HepG2 (cell line): ENCODE measurements at regions not wholly inside any gene's neighbourhood (a gene's known extent, or its start where the extent isn't known, plus 50 kb on each side); places are given as distances from the start of the nearest gene placed in this dataset.

Experiments used
- ATAC-seq: fragments of 200-7000 bp; cut with Tn5 transposase; 3 replicates; pipeline ENCODE4 v1.9.1; 2020; ENCODE audit warnings: mild to moderate bottlenecking, moderate library complexity
- BruUV-seq: library from RNA; stranded (reverse); fragments of 400-500 nt; replicated peaks from 2 replicates; lab custom pipeline; 2021; lab: Mats Ljungman, UMichigan
- CTCF ChIA-PET: fragments of 300-600 bp; formaldehyde crosslinking; extraction: SDS; loops from one replicate; lab custom pipeline; 2021; ENCODE audit warnings: low total read pairs, inconsistent platforms, low intra/inter-chr PET ratio; lab: Yijun Ruan, JAX
- POLR2A ChIA-PET: fragments of 350-600 bp; sonication (Branson Sonifier 250); formaldehyde crosslinking; loops from one replicate; lab custom pipeline; 2020; ENCODE audit warnings: antibody characterized with exemption, inconsistent platforms; lab: Yijun Ruan, JAX
- DNase-seq: peaks from one replicate; pipeline ENCODE4 v3.0.0-alpha.2; 2015; ENCODE audit warnings: low spot score
- FAIRE-seq: peaks from 3 replicates; lab custom pipeline; 2011; peaks lifted over from hg19 to GRCh38; lab: Jason Lieb, UNC
- H2AFZ ChIP-seq: one replicate; pipeline ENCODE4 v1.6.1; 2011; ENCODE audit warnings: low read length, inconsistent platforms
- H3K27ac ChIP-seq: fragments of 300-600 bp; 3 replicates; pipeline ENCODE4 v1.8.0; 2011; ENCODE audit warnings: mixed run types, mild to moderate bottlenecking, mixed read lengths, low read length, inconsistent platforms; ENCODE audit not compliant: insufficient read depth; ENCODE audit errors: extremely low read length
- H3K27me3 ChIP-seq, 2 experiments: fragments of 200-600 bp in 1 of 2; 2 replicates in 1 of 2; 3 replicates in 1 of 2; pipeline versions ENCODE4 v1.6.0 to v1.8.0; 2011; ENCODE audit warnings: low read length in 2 of 2, mild to moderate bottlenecking in 2 of 2, moderate library complexity in 2 of 2, inconsistent platforms in 1 of 2; ENCODE audit not compliant: insufficient read depth in 2 of 2, control insufficient read depth in 1 of 2
- H3K36me3 ChIP-seq, 2 experiments: fragments of 200-600 bp in 1 of 2; replicated peaks in 1 of 2; 2 replicates in 1 of 2; 3 replicates in 1 of 2; pipeline versions ENCODE4 v1.5.1 to v1.8.0; 2011; ENCODE audit warnings: low read length in 2 of 2, inconsistent platforms in 1 of 2; ENCODE audit not compliant: insufficient read depth in 2 of 2, control insufficient read depth in 1 of 2
- H3K4me1 ChIP-seq: 2 replicates; pipeline ENCODE4 v1.5.1; 2012; ENCODE audit warnings: low read length, inconsistent platforms; ENCODE audit not compliant: insufficient read depth
- H3K4me2 ChIP-seq: 2 replicates; pipeline ENCODE4 v1.6.0; 2011; ENCODE audit warnings: low read depth, low read length, inconsistent platforms
- H3K4me3 ChIP-seq, 3 experiments: fragments of 200-600 bp in 1 of 3; sonication (generic), shearing (Covaris generic) in 1 of 3; replicated peaks in 1 of 3; 2 replicates each; pipeline ENCODE4 v1.5.1; 2011 to 2016; ENCODE audit warnings: low read length in 3 of 3, inconsistent platforms in 2 of 3, low read depth in 2 of 3, mild to moderate bottlenecking in 2 of 3, control low read depth in 1 of 3, mixed read lengths in 1 of 3; ENCODE audit not compliant: insufficient read depth in 1 of 3
- H3K79me2 ChIP-seq: one replicate; pipeline ENCODE4 v1.6.1; 2011; ENCODE audit warnings: low read length, inconsistent platforms; ENCODE audit not compliant: insufficient read depth
- H3K9ac ChIP-seq: 2 replicates; pipeline ENCODE4 v1.6.0; 2011; ENCODE audit warnings: mild to moderate bottlenecking, low read depth, low read length, inconsistent platforms; ENCODE audit not compliant: insufficient read depth
- H3K9me3 ChIP-seq: 2 replicates; pipeline ENCODE4 v1.5.1; 2012; ENCODE audit warnings: mild to moderate bottlenecking, low read length
- H4K20me1 ChIP-seq: 2 replicates; pipeline ENCODE4 v1.6.0; 2011; ENCODE audit warnings: inconsistent platforms, mild to moderate bottlenecking, low read length, moderate library complexity; ENCODE audit not compliant: insufficient read depth
- CREB1 ChIP-seq, 2 experiments: fragments of 450-650 bp in 1 of 2; IDR thresholded peaks; 2 replicates each; pipeline ENCODE4 v1.6.1; 2016 to 2017; ENCODE audit warnings: control low read depth in 1 of 2, mild to moderate bottlenecking in 1 of 2, missing compliant biosample characterization in 1 of 2, missing genetic modification characterization in 1 of 2
- EP300 ChIP-seq, 3 experiments: sonication (generic) in 1 of 3; formaldehyde crosslinking in 1 of 3; IDR thresholded peaks; 2 replicates each; pipeline versions ENCODE4 v1.5.1 to v1.6.1; 2011 to 2020; ENCODE audit warnings: low read depth in 2 of 3, low read length in 2 of 3, borderline replicate concordance in 1 of 3, improper control_type of control experiment in 1 of 3, mild to moderate bottlenecking in 1 of 3, missing genetic modification reagents in 1 of 3, moderate library complexity in 1 of 3
- GATAD2A ChIP-seq: IDR thresholded peaks from 2 replicates; pipeline ENCODE4 v1.6.1; 2016
- GFI1 ChIP-seq: sonication (generic); formaldehyde crosslinking; IDR thresholded peaks from 2 replicates; pipeline ENCODE4 v1.5.0; 2020; ENCODE audit warnings: missing genetic modification reagents, mild to moderate bottlenecking, borderline replicate concordance
- GPBP1L1 ChIP-seq: sonication (generic); formaldehyde crosslinking; IDR thresholded peaks from 2 replicates; pipeline ENCODE4 v1.5.0; 2020; ENCODE audit warnings: mild to moderate bottlenecking, missing genetic modification reagents
- HHEX ChIP-seq: IDR thresholded peaks from 2 replicates; pipeline ENCODE4 v1.6.1; 2016; ENCODE audit warnings: control low read depth
- HINFP ChIP-seq: sonication (generic); formaldehyde crosslinking; IDR thresholded peaks from 2 replicates; pipeline ENCODE4 v1.4.0; 2020; ENCODE audit warnings: low read depth, mild to moderate bottlenecking, missing genetic modification reagents
- KAT8 ChIP-seq: IDR thresholded peaks from 2 replicates; pipeline ENCODE4 v1.6.1; 2016; ENCODE audit warnings: missing genetic modification reagents, missing compliant biosample characterization
- MED1 ChIP-seq: sonication (generic); formaldehyde crosslinking; IDR thresholded peaks from 2 replicates; pipeline ENCODE4 v1.4.0; 2020; ENCODE audit warnings: missing genetic modification reagents
- MED8 ChIP-seq: sonication (generic); formaldehyde crosslinking; IDR thresholded peaks from 2 replicates; pipeline ENCODE4 v1.8.1; 2023; ENCODE audit warnings: mild to moderate bottlenecking, missing genetic modification reagents; ENCODE audit not compliant: insufficient replicate concordance
- MIER3 ChIP-seq: IDR thresholded peaks from 2 replicates; pipeline ENCODE4 v1.6.1; 2016; ENCODE audit warnings: missing compliant biosample characterization, borderline replicate concordance
- NCOA2 ChIP-seq: sonication (generic); formaldehyde crosslinking; IDR thresholded peaks from 2 replicates; pipeline ENCODE4 v1.8.0; 2022; ENCODE audit warnings: inconsistent platforms
- NR0B2 ChIP-seq: sonication (generic); formaldehyde crosslinking; IDR thresholded peaks from 2 replicates; pipeline ENCODE4 v1.4.0; 2020; ENCODE audit warnings: mild to moderate bottlenecking, missing genetic modification reagents
- TRAFD1 ChIP-seq: sonication (generic); formaldehyde crosslinking; IDR thresholded peaks from 2 replicates; pipeline ENCODE4 v1.5.1; 2020; ENCODE audit warnings: missing genetic modification reagents, mild to moderate bottlenecking, borderline replicate concordance
- ZBTB21 ChIP-seq: sonication (generic); formaldehyde crosslinking; IDR thresholded peaks from 2 replicates; pipeline ENCODE4 v1.4.0; 2020; ENCODE audit warnings: missing genetic modification reagents
- ZFX ChIP-seq: sonication (generic); formaldehyde crosslinking; IDR thresholded peaks from 2 replicates; pipeline ENCODE4 v1.4.0; 2020; ENCODE audit warnings: mild to moderate bottlenecking, low read depth, missing genetic modification reagents, moderate library complexity
- ZNF225 ChIP-seq: sonication (generic); formaldehyde crosslinking; IDR thresholded peaks from 2 replicates; pipeline ENCODE4 v1.4.0; 2020; ENCODE audit warnings: mild to moderate bottlenecking, missing genetic modification reagents
- ZNF546 ChIP-seq: sonication (generic); formaldehyde crosslinking; conservative IDR thresholded peaks from 2 replicates; pipeline ENCODE4 v1.8.1; 2023; ENCODE audit warnings: mild to moderate bottlenecking, missing genetic modification reagents
- ZNF776 ChIP-seq: sonication (generic); formaldehyde crosslinking; IDR thresholded peaks from 2 replicates; pipeline ENCODE4 v1.4.0; 2020; ENCODE audit warnings: mild to moderate bottlenecking, missing genetic modification reagents
- WGBS: methylation state at CpG from one replicate; pipeline ENCODE4 v1.1.6; 2017; ENCODE audit warnings: low lambda C conversion rate; 5-methylcytosine and 5-hydroxymethylcytosine counted together
- in situ Hi-C: cut with HindIII; loops from 2 replicates; pipeline ENCODE4 v1.10.0; 2017; ENCODE audit warnings: low pct_unique_long_range_greater_than_20kb; ENCODE audit not compliant: extremely low pct_ligation_motif_present
- intact Hi-C: fragments of 100-400 bp; cut with micrococcal nuclease; formaldehyde crosslinking; loops from one replicate; pipeline ENCODE4 v1.10.0; 2022; ENCODE audit not compliant: unreplicated experiment

GRCh38 chr10:130777507-130778165, 533.9 kb downstream of the TCERG1L start:
- H3K27ac ChIP-seq, result no peak overlapping the region
- intact Hi-C loops (no loop called here), in situ Hi-C loops (no loop called here)
- no peaks in the 10 kb centered on the region for H3K9me3 ChIP-seq
- H2AFZ ChIP-seq, result no peak overlapping the region
- ATAC-seq, result no peak
- CTCF ChIA-PET, result no interaction called here
- H3K4me3 ChIP-seq, result no peak overlapping the region
- TF ChIP-seq TRAFD1, result no peak
- no peak for TF ChIP-seq ZBTB21 (CRISPR knock-in tag)
- no peak for TF ChIP-seq GATAD2A (CRISPR knock-in tag)
- TF ChIP-seq MED8, result no peak
- no peak for TF ChIP-seq NCOA2 (CRISPR knock-in tag)
- no peak for TF ChIP-seq ZNF546 (CRISPR knock-in tag)
- TF ChIP-seq GFI1, result no peak
- no peak for TF ChIP-seq ZNF776 (CRISPR knock-in tag)
- no peak for TF ChIP-seq HINFP (CRISPR knock-in tag)
- TF ChIP-seq ZFX (CRISPR knock-in tag), result no peak
- TF ChIP-seq EP300 (IDR thresholded peaks at IDR 0.05; ENCODE audit: low read depth in 2 of 2, low read length in 2 of 2), result no peak
- no peak for TF ChIP-seq EP300 (CRISPR knock-in tag; IDR thresholded peaks at IDR 0.05; ENCODE audit: borderline replicate concordance)
- TF ChIP-seq KAT8, result no peak
- no peak for TF ChIP-seq MED1 (CRISPR knock-in tag)
- TF ChIP-seq ZNF225 (CRISPR knock-in tag), result no peak
- no peak for TF ChIP-seq MIER3 (CRISPR knock-in tag)
- TF ChIP-seq NR0B2, result no peak
- no peak for TF ChIP-seq GPBP1L1 (CRISPR knock-in tag)
- TF ChIP-seq CREB1 (IDR thresholded peaks at IDR 0.05), result no peak
- TF ChIP-seq CREB1 (CRISPR knock-in tag; IDR thresholded peaks at IDR 0.05), result no peak
- TF ChIP-seq HHEX (CRISPR knock-in tag), result no peak
- TF ChIP-seq, all 625 proteins: peak for 0
- Histone ChIP-seq H3K79me2 (no peaks in the 10 kb centered on the region), H3K36me3 (no peaks in the 10 kb centered on the region), H4K20me1 (no peaks in the 10 kb centered on the region), H3K27me3 (peaks cover 1 to 29% of the 10 kb centered on the region in 2 experiments; a peak in 4 of 5 replicates), H3K4me2 (no peak overlapping the region), H3K9ac (no peak overlapping the region), H3K4me1 (no peaks in the 10 kb centered on the region)
- no peak for DNase-seq
- BruUV-seq, result no TSS peak
- POLR2A ChIA-PET, result no interaction called here
- 0% methylated on average over 2 of the region's 15 CpGs for WGBS
- FAIRE-seq, result no peak
